ENCODE measurements at regions not wholly inside any gene's neighbourhood (a gene's known extent, or its start where the extent isn't known, plus 50 kb on each side); places are given as distances from the start of the nearest gene placed in this dataset.

DNA sequence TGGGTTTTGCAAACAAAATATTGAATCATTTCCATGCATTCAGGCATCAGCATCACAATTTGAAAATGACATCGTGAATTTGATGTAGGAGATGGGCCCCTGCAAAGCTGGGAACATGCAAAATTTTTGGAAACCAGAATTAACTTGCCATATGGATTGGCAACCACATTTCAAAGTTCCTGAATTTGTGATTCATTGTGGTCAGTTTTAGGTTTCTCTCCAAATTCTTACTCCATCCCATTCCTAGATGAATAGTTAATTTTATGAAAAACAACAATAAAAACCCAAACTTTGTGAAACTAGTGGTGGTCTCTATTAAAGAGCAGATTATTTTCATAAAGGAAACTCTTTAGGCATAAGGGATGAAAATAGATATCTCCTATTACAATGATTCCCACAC lies 107.8 kb upstream of the SLIT3 start:
- Histone ChIP-seq H3K27ac (replicated peaks) (no peak overlapping the region), H3K27me3 (ENCODE audit: insufficient read depth, poor library complexity, severe bottlenecking) (peaks cover 8% of the 10 kb centered on the region), H3K4me3 (replicated peaks; ENCODE audit: insufficient read depth, low read length) (no peak overlapping the region)
- no peak for TF ChIP-seq GABPA (IDR thresholded peaks at IDR 0.05; ENCODE audit: low read depth)
- TF ChIP-seq, protein P1, sequence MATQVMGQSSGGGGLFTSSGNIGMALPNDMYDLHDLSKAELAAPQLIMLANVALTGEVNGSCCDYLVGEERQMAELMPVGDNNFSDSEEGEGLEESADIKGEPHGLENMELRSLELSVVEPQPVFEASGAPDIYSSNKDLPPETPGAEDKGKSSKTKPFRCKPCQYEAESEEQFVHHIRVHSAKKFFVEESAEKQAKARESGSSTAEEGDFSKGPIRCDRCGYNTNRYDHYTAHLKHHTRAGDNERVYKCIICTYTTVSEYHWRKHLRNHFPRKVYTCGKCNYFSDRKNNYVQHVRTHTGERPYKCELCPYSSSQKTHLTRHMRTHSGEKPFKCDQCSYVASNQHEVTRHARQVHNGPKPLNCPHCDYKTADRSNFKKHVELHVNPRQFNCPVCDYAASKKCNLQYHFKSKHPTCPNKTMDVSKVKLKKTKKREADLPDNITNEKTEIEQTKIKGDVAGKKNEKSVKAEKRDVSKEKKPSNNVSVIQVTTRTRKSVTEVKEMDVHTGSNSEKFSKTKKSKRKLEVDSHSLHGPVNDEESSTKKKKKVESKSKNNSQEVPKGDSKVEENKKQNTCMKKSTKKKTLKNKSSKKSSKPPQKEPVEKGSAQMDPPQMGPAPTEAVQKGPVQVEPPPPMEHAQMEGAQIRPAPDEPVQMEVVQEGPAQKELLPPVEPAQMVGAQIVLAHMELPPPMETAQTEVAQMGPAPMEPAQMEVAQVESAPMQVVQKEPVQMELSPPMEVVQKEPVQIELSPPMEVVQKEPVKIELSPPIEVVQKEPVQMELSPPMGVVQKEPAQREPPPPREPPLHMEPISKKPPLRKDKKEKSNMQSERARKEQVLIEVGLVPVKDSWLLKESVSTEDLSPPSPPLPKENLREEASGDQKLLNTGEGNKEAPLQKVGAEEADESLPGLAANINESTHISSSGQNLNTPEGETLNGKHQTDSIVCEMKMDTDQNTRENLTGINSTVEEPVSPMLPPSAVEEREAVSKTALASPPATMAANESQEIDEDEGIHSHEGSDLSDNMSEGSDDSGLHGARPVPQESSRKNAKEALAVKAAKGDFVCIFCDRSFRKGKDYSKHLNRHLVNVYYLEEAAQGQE (IDR thresholded peaks at IDR 0.05; ENCODE audit: insufficient replicate concordance, low read depth), result no peak
- TF ChIP-seq SPI1 (IDR thresholded peaks at IDR 0.05; ENCODE audit: borderline replicate concordance, low read depth), result no peak
- TF ChIP-seq POLR2AphosphoS5 (IDR thresholded peaks at IDR 0.05; ENCODE audit: low read depth), result no peak
- TF ChIP-seq, protein P2, sequence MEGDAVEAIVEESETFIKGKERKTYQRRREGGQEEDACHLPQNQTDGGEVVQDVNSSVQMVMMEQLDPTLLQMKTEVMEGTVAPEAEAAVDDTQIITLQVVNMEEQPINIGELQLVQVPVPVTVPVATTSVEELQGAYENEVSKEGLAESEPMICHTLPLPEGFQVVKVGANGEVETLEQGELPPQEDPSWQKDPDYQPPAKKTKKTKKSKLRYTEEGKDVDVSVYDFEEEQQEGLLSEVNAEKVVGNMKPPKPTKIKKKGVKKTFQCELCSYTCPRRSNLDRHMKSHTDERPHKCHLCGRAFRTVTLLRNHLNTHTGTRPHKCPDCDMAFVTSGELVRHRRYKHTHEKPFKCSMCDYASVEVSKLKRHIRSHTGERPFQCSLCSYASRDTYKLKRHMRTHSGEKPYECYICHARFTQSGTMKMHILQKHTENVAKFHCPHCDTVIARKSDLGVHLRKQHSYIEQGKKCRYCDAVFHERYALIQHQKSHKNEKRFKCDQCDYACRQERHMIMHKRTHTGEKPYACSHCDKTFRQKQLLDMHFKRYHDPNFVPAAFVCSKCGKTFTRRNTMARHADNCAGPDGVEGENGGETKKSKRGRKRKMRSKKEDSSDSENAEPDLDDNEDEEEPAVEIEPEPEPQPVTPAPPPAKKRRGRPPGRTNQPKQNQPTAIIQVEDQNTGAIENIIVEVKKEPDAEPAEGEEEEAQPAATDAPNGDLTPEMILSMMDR (IDR thresholded peaks at IDR 0.05; ENCODE audit: insufficient read depth, low read length), result no peak
- no peak for DNase-seq (ENCODE audit: low read depth in 1 of 2, low spot score in 1 of 2)

DNA sequence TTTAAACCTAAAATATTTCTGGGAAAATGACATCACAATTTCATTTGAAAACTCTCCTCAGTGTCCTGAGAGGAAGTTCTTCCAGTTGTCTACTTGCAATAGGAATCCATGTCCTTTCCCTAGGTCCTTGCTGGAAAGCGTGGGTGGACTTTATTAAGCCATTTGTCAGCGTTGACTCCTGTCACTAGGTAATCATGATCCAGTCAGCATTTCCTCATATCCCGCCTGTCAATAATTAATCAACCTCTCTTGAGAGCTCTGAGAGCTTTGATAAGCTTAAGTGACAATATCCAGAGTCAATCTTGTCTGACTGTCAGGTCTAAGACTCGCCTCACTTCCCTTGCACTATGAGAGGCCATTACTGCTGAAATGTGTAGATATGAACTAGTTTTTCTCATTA lies 107.2 kb upstream of the SLIT3 start:
- peaks cover 8% of the 10 kb centered on the region for H3K27me3 ChIP-seq (ENCODE audit: insufficient read depth, poor library complexity, severe bottlenecking)
- no peak for DNase-seq (ENCODE audit: low read depth in 1 of 2, low spot score in 1 of 2)
- TF ChIP-seq, protein P1 (IDR thresholded peaks at IDR 0.05; ENCODE audit: insufficient replicate concordance, low read depth), result no peak
- TF ChIP-seq SPI1 (IDR thresholded peaks at IDR 0.05; ENCODE audit: borderline replicate concordance, low read depth) (no peak), GABPA (IDR thresholded peaks at IDR 0.05; ENCODE audit: low read depth) (no peak), POLR2AphosphoS5 (IDR thresholded peaks at IDR 0.05; ENCODE audit: low read depth) (no peak)
- TF ChIP-seq, protein P2 (IDR thresholded peaks at IDR 0.05; ENCODE audit: insufficient read depth, low read length), result no peak
- H3K4me3 ChIP-seq (replicated peaks; ENCODE audit: insufficient read depth, low read length), result no peak overlapping the region
- H3K27ac ChIP-seq (replicated peaks), result no peak overlapping the region

DNA sequence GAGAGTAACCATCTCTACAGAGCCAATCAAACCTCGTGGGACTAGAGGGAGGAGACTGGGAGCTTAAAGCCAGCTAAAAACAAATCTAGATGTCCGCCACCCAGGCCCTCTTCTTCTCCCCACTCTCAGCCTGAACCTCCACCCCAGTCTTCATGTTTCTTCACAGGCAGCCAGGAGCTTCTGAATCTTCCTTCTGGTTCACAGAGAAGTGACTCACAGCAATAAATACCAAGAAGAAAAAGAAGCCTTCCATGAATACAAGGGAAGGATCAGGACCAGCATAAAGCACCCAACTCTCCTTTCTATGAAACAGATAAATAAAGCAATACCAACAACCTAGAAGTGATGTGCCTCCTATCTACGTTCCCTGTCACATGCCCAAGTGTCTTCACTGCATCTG lies 103.3 kb upstream of the SLIT3 start:
- H3K27me3 ChIP-seq (ENCODE audit: insufficient read depth, poor library complexity, severe bottlenecking), result peaks cover 7% of the 10 kb centered on the region
- no peak for DNase-seq (ENCODE audit: low read depth in 1 of 2, low spot score in 1 of 2)
- no peak overlapping the region for H3K4me3 ChIP-seq (replicated peaks; ENCODE audit: insufficient read depth, low read length)
- TF ChIP-seq POLR2AphosphoS5 (IDR thresholded peaks at IDR 0.05; ENCODE audit: low read depth) (no peak), SPI1 (IDR thresholded peaks at IDR 0.05; ENCODE audit: borderline replicate concordance, low read depth) (no peak), GABPA (IDR thresholded peaks at IDR 0.05; ENCODE audit: low read depth) (no peak)
- TF ChIP-seq, protein P2 (IDR thresholded peaks at IDR 0.05; ENCODE audit: insufficient read depth, low read length), result no peak
- TF ChIP-seq, protein P1 (IDR thresholded peaks at IDR 0.05; ENCODE audit: insufficient replicate concordance, low read depth), result no peak
- no peak overlapping the region for H3K27ac ChIP-seq (replicated peaks)

Measured in HL-60 (cell line).